ENCODE measurements at regions not wholly inside any gene's neighbourhood (a gene's known extent, or its start where the extent isn't known, plus 50 kb on each side); places are given as distances from the start of the nearest gene placed in this dataset.
"Not testable (repeated sequence)": the region's sequence is repeated elsewhere in the genome, so short reads cannot be mapped to it uniquely, and the experiment has no call there.

DNA sequence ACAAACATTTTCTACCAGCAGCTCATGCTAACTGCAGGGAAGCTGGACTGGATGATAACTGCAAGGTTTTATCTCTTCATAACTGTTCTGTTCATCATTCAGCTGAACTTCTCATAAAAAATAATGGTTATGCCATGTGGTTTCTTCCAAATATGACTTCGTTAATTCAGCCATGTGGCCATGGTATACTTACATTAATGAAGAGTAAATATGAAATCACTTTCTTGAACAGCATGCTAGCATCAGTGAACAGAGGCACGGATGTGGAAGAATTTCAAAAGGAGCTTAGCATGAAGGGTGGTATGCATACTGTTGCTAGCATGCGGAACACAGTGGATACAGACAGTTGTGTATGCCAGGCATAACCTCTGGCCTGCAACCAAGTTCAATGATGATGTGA lies 1417.0 kb upstream of the CDH8 start:
- Mint-ChIP-seq H3K4me3 (no peak overlapping the region), H3K27me3 (no peaks in the 10 kb centered on the region), H3K9me3 (ENCODE audit: low read depth) (peaks cover 6% of the 10 kb centered on the region), H3K36me3 (no peaks in the 10 kb centered on the region), H3K27ac (no peak overlapping the region), H3K4me1 (no peaks in the 10 kb centered on the region)
- DNase-seq, result no peak
- ATAC-seq, result no peak
- CTCF ChIA-PET, result no interaction called here

DNA sequence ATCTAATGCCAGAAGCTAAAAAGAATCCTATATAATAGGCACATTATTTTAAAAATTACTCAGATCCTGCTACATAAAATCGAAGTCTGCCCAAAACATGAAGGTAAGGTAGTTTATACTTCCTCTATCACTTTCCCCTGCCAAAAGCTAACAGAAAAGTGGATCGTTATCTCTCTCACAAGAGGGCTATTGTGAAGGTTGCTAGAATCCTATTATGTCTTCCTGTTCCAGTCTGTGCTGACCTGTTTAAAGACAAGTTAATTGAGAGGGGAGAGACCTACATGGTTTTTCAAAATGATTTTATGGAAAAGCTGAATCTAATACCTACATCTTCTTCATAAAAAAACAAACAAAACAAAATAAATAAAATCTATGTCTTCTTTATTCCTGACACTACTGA lies 1410.9 kb upstream of the CDH8 start:
- no peak for ATAC-seq
- Mint-ChIP-seq H3K4me1 (no peaks in the 10 kb centered on the region), H3K27me3 (no peaks in the 10 kb centered on the region), H3K36me3 (no peaks in the 10 kb centered on the region), H3K4me3 (no peak overlapping the region), H3K27ac (no peak overlapping the region), H3K9me3 (ENCODE audit: low read depth) (peaks cover 12% of the 10 kb centered on the region)
- CTCF ChIA-PET, result no interaction called here
- DNase-seq, result no peak

DNA sequence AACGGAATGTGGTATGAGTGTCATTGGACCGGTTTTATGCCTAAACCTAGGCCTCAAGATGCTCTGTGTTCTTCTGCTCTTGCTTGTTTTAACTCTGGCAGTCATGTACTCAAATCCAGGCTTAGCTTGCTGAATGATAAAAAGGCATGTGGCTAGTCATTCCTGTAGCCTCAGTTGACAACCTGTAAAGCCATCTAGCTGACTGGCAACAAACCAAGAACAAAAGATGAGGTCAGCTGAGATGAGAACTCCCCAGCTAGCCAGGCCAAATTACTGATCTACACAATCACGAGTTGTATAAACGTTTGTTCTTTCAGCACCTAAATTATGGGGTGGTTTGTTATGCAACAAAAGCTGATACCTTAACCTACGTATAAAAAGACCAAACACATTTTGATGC lies 1406.0 kb upstream of the CDH8 start:
- CTCF ChIA-PET, result no interaction called here
- no peak overlapping the region for H3K27ac Mint-ChIP-seq
- DNase-seq (no peak), ATAC-seq (no peak)
- H3K36me3 Mint-ChIP-seq, result no peaks in the 10 kb centered on the region
- no peaks in the 10 kb centered on the region for H3K27me3 Mint-ChIP-seq
- no peaks in the 10 kb centered on the region for H3K4me1 Mint-ChIP-seq
- H3K4me3 Mint-ChIP-seq, result no peak overlapping the region
- H3K9me3 Mint-ChIP-seq (ENCODE audit: low read depth), result peaks cover 15% of the 10 kb centered on the region

GRCh38 chr16:63426275-63426870 lies 1390.1 kb upstream of the CDH8 start:
- DNase-seq, result no peak
- Mint-ChIP-seq H3K27me3 (no peaks in the 10 kb centered on the region), H3K4me1 (no peaks in the 10 kb centered on the region), H3K36me3 (no peaks in the 10 kb centered on the region), H3K27ac (no peak overlapping the region), H3K4me3 (no peak overlapping the region), H3K9me3 (ENCODE audit: low read depth) (peaks cover 16% of the 10 kb centered on the region)
- CTCF ChIA-PET, result no interaction called here
- ATAC-seq, result no peak

GRCh38 chr16:63422715-63423114 lies 1386.5 kb upstream of the CDH8 start:
- ATAC-seq (no peak), DNase-seq (no peak)
- CTCF ChIA-PET, result no interaction called here
- Mint-ChIP-seq H3K9me3 (ENCODE audit: low read depth) (peaks cover 15% of the 10 kb centered on the region), H3K4me1 (no peaks in the 10 kb centered on the region), H3K27ac (no peak overlapping the region), H3K4me3 (no peak overlapping the region), H3K36me3 (no peaks in the 10 kb centered on the region), H3K27me3 (no peaks in the 10 kb centered on the region)

DNA sequence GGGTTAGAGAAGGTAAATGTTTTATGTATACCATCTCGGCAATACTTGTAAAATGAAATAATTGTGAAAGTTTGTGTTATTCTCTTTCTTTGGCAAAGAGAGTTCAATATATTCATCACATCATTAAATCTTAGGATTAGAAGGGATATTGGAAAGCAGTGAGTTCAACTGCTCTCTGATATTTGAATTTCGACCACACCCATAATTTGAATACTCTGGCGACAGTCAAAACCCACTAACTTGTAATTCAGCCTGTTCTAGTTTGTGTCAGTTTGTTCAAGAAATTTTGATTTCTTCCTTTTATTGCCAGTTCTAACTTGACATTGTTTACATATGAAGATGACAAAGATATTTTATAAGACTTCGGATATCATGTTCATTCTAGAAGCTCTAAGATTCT lies 1380.5 kb upstream of the CDH8 start:
- no peak overlapping the region for H3K27ac Mint-ChIP-seq
- H3K9me3 Mint-ChIP-seq (ENCODE audit: low read depth), result peaks cover 16% of the 10 kb centered on the region
- H3K27me3 Mint-ChIP-seq, result no peaks in the 10 kb centered on the region
- CTCF ChIA-PET, result no interaction called here
- H3K4me1 Mint-ChIP-seq, result no peaks in the 10 kb centered on the region
- no peaks in the 10 kb centered on the region for H3K36me3 Mint-ChIP-seq
- DNase-seq, result no peak
- H3K4me3 Mint-ChIP-seq, result no peak overlapping the region
- ATAC-seq, result no peak

DNA sequence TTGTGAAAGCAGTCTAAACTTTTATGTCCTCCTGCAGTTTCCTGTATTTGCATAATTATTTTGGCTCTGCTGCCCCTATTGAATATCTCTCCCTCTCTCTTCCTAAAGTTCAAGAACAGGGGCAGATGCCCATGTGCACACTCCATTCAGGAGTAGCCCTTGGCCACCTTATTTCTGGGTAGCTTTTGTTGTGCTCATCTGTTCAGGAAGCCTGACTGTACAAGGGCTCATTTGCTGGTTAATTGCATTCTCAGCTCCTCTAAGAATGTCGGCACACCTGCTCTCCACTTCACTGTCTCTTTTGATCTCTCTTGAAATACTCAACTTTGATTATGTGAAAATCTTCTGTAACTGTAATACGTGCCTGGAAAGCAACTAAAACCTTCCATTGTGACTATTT lies 1378.8 kb upstream of the CDH8 start:
- ATAC-seq, result no peak
- Mint-ChIP-seq H3K27ac (no peak overlapping the region), H3K36me3 (no peaks in the 10 kb centered on the region), H3K4me1 (no peaks in the 10 kb centered on the region), H3K27me3 (no peaks in the 10 kb centered on the region), H3K4me3 (no peak overlapping the region), H3K9me3 (ENCODE audit: low read depth) (peaks cover 16% of the 10 kb centered on the region)
- DNase-seq, result no peak
- CTCF ChIA-PET, result no interaction called here

GRCh38 chr16:63410594-63410993 lies 1374.4 kb upstream of the CDH8 start:
- Mint-ChIP-seq H3K9me3 (ENCODE audit: low read depth) (peaks cover 9% of the 10 kb centered on the region), H3K27ac (no peak overlapping the region), H3K4me3 (no peak overlapping the region), H3K36me3 (no peaks in the 10 kb centered on the region), H3K27me3 (no peaks in the 10 kb centered on the region), H3K4me1 (no peaks in the 10 kb centered on the region)
- DNase-seq (no peak), ATAC-seq (no peak)
- CTCF ChIA-PET, result no interaction called here

DNA sequence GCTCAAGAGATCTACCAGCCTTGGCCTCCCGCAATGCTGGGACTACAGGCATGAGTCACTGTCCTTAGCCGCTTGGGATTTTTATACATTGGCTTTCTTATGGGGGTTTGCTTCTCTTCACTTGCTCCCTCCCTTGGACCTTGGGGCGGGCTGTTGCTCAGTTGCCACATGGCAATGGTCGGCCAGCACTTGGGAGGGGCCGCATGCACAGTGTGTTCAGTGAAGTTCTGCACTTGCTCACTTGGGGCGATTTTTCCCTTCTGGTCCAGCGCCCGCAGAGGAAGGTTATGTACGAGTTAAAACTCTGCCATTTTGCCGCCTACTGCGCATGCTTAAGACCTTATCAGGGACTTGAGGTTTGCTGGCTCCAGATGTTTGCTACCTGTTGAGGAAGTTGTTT lies 1367.6 kb upstream of the CDH8 start:
- ATAC-seq, result no peak
- H3K27ac Mint-ChIP-seq, result no peak overlapping the region
- no peaks in the 10 kb centered on the region for H3K36me3 Mint-ChIP-seq
- peaks cover 10% of the 10 kb centered on the region for H3K9me3 Mint-ChIP-seq (ENCODE audit: low read depth)
- no peak overlapping the region for H3K4me3 Mint-ChIP-seq
- DNase-seq, result no peak
- CTCF ChIA-PET, result no interaction called here
- no peaks in the 10 kb centered on the region for H3K4me1 Mint-ChIP-seq
- H3K27me3 Mint-ChIP-seq, result no peaks in the 10 kb centered on the region

DNA sequence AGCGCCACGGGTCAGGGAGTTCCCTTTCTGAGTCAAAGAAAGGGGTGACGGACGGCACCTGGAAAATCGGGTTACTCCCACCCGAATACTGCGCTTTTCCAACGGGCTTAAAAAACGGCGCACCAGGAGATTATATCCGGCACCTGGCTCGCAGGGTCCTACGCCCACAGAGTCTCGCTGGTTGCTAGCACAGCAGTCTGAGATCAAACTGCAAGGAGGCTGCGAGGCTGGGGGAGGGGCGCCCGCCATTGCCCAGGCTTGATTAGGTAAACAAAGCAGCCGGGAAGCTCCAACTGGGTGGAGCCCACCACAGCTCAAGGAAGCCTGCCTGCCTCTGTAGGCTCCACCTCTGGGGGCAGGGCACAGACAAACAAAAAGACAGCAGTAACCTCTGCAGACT lies 1352.0 kb upstream of the CDH8 start:
- DNase-seq; H3K4me1 Mint-ChIP-seq; H3K27ac Mint-ChIP-seq; H3K9me3 Mint-ChIP-seq (ENCODE audit: low read depth); H3K27me3 Mint-ChIP-seq; ATAC-seq; H3K36me3 Mint-ChIP-seq; CTCF ChIA-PET; H3K4me3 Mint-ChIP-seq: not testable (repeated sequence)

- H3K27me3 Mint-ChIP-seq, result no peaks in the 10 kb centered on the region
- CTCF ChIA-PET, result no interaction called here
- H3K9me3 Mint-ChIP-seq (ENCODE audit: low read depth), result peaks cover 9% of the 10 kb centered on the region
- no peaks in the 10 kb centered on the region for H3K36me3 Mint-ChIP-seq
- no peak overlapping the region for H3K27ac Mint-ChIP-seq
- H3K4me1 Mint-ChIP-seq, result no peaks in the 10 kb centered on the region
- DNase-seq (no peak), ATAC-seq (no peak)
- no peak overlapping the region for H3K4me3 Mint-ChIP-seq
Observed at GRCh38 chr16:63385714-63386432, 1349.6 kb upstream of the CDH8 start.

- H3K4me1 Mint-ChIP-seq, result no peaks in the 10 kb centered on the region
- DNase-seq, result no peak
- peaks cover 15% of the 10 kb centered on the region for H3K9me3 Mint-ChIP-seq (ENCODE audit: low read depth)
- CTCF ChIA-PET, result no interaction called here
- no peaks in the 10 kb centered on the region for H3K27me3 Mint-ChIP-seq
- no peak for ATAC-seq
- no peak overlapping the region for H3K4me3 Mint-ChIP-seq
- no peak overlapping the region for H3K27ac Mint-ChIP-seq
- no peaks in the 10 kb centered on the region for H3K36me3 Mint-ChIP-seq
Observed at GRCh38 chr16:63373744-63374143, 1337.5 kb upstream of the CDH8 start.

- CTCF ChIA-PET, result no interaction called here
- Mint-ChIP-seq H3K27me3 (no peaks in the 10 kb centered on the region), H3K27ac (no peak overlapping the region), H3K36me3 (no peaks in the 10 kb centered on the region), H3K4me3 (no peak overlapping the region), H3K9me3 (ENCODE audit: low read depth) (peaks cover 19% of the 10 kb centered on the region), H3K4me1 (no peaks in the 10 kb centered on the region)
- no peak for DNase-seq
- ATAC-seq, result no peak
Observed at GRCh38 chr16:63372815-63373214, 1336.6 kb upstream of the CDH8 start.

- CTCF ChIA-PET, result no interaction called here
- Mint-ChIP-seq H3K9me3 (ENCODE audit: low read depth) (peaks cover 15% of the 10 kb centered on the region), H3K4me1 (no peaks in the 10 kb centered on the region), H3K36me3 (no peaks in the 10 kb centered on the region), H3K4me3 (no peak overlapping the region), H3K27me3 (no peaks in the 10 kb centered on the region), H3K27ac (no peak overlapping the region)
- DNase-seq (no peak), ATAC-seq (no peak)
Observed at GRCh38 chr16:63372283-63372682, 1336.0 kb upstream of the CDH8 start.
